HG03378 (cell line): ENCODE measurements at regions not wholly inside any gene's neighbourhood (a gene's known extent, or its start where the extent isn't known, plus 50 kb on each side); places are given as distances from the start of the nearest gene placed in this dataset.
"Not testable (repeated sequence)": the region's sequence is repeated elsewhere in the genome, so short reads cannot be mapped to it uniquely, and the experiment has no call there.

Source experiments
- ATAC-seq: cut with Tn5 transposase; IDR thresholded peaks from one replicate; pipeline ENCODE4 v1.9.1; 2021; ENCODE audit warnings: mild to moderate bottlenecking, moderate library complexity; ENCODE audit not compliant: unreplicated experiment

DNA sequence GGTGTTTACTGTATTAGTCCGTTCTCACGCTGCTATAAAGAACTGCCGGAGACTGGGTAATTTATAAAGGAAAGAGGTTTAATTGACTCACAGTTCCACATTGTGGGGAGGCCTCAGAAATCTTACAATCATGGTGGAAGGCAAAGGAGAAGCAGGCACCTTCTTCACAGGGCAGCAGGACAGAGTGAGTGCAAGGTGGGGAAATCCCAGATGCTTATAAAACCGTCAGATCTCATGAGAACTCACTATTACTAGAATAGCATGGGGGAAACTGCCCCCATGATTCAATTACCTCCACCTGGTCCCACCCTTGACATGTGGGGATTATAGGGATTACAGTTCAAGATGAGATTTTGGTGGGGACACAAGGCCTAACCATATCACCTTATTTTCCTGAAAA is 60.1 kb upstream of the IFNGR1 start:
- not testable (repeated sequence) for ATAC-seq

DNA sequence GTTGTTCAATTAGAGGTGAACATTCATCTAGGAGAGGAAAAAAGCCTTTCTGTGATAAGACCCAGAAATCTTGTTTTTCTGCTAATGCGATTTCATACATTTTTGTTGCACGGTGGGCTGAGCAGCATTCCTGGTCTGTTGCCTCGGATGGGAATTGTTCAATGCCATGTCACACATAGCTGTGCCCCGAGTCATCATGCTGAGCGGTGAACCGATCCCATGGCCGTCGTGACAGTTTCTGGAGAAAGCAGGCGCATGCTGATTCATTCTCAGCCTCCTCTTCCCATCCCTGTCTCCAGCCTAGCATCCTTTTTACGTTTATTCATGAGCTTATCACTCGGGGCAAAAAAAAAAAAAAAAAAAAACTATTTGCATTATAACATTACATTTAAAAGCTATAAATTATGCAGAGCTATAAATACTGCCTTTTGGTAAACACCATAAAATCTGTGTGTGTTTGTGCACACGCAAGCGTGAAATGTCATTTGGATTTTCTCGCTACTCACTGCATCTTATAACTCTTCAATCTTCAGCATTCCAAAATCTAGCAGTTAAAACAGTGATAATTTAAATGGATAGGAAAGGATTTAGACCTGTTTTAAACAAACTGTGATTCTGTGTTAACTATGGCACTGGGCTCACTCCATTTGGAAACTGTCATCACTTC is 58.9 kb upstream of the IFNGR1 start:
- no peak for ATAC-seq

DNA sequence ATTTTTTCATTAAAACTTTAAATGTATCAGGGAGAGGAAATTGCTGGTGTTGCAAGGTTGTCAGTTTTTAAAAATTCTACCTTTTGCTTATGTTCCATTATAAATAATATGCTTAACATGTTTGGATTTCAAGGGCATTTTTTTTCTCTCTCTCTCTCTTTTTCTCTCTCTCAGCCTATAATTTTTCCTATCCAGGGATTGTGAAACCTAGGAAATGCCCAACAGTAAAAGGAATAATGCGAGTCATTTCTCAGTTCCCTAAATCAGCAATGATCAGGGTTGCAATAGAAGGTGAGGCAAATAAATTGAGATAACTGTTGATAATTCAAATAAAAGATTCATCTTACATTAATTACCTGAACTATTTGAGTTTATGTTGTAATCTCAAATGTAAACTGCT is 53.2 kb upstream of the IFNGR1 start:
- no peak for ATAC-seq

DNA sequence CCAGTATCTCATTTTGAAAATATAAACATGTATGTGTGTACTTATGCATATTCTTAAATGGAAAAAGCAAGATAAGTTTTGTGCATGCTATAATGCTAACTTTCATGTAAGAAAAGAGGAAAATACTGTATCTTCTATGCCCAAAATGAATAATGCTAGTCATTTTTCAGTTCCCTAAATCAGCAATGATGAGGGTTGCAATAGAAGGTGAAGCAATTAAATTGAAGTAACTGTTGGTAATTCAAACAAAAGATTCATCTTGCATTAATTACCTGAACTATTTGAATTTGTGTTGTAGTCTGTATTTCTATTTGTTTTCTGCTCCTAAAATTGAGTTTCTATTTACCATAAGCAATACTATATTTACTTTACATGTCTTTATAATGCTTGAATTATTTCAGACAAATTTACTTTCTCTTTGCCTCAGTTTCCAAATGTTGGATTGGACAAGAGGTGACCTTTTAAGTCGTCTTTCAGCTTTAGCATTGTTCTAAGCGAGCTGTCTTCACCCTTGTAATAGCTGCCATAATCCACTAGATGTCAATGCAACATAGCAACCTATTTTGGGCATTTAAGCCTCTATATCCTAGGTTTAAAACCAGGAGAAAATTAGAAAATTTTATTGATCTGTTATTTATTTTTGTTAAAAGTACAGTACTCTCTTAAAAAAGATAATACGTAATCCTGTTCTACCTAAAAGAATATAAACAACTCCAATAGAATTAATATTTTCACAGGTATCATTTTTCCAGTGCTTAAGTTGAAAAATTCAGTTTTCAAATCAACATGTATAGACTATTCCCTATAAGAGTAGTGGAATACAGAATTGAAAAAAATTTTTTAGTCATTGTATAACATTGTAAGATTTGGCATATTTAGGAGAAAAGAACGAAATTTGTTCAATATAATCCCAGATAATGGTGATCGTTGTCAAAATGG is 52.3 kb upstream of the IFNGR1 start:
- peak; percentile 51 for ATAC-seq

DNA sequence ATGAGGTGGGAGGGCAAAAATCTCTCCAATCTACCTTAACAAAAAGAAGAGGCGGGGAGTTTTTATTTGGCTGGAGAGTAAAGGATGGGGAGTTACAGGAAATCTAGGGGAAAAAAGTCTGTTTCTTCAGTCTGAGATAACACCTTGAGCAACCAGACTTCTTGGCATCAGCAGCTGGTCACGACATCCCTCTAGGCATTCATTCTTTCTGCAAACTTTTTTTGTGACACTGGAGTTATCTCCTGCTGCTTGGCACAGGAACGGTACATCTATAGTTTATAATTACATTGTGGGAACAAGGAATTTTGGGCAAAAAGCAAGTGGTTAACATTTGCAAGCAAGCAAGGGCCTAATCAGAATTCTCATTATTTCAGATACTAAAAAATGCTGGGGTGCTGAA is 50.6 kb upstream of the IFNGR1 start:
- ATAC-seq = no peak

DNA sequence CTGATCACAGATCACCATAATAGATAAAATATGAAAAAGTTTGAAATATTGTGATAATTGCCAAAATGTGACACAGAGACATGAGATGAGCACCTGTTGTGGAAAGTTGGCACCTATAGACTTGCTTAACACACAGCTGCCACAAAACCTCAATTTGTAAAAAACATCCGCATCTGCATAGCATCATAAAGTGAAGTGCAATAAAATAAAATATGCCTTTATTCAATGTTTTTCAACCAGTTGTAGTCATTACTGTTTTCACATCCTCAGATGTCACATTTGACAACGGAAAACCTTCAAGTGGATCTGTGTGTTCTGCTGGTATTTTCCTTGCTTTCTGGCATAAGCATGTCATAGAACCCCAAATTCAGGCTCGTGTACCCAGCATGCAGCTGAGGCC is 50.2 kb upstream of the IFNGR1 start:
- ATAC-seq = no peak
